ENCODE measurements at regions not wholly inside any gene's neighbourhood (a gene's known extent, or its start where the extent isn't known, plus 50 kb on each side); places are given as distances from the start of the nearest gene placed in this dataset.
"Not testable (repeated sequence)": the region's sequence is repeated elsewhere in the genome, so short reads cannot be mapped to it uniquely, and the experiment has no call there.

- H3K4me1 Mint-ChIP-seq (ENCODE audit: low read depth) = peaks cover 8% of the 10 kb centered on the region
- no peak overlapping the region for H3K4me3 Mint-ChIP-seq
- no peak overlapping the region for H3K27ac Mint-ChIP-seq
- H3K9me3 Mint-ChIP-seq = no peaks in the 10 kb centered on the region
- no peaks in the 10 kb centered on the region for H3K36me3 Mint-ChIP-seq (ENCODE audit: low read depth)
- H3K27me3 Mint-ChIP-seq (ENCODE audit: low read depth) = peaks cover 43% of the 10 kb centered on the region
Observed at GRCh38 chr18:76620321-76621170, 125.5 kb upstream of the ZNF516 start.

- H3K27ac Mint-ChIP-seq = no peak overlapping the region
- H3K4me3 Mint-ChIP-seq = peak overlapping the region; percentile 14
Observed at GRCh38 chr18:76619621-76620315, 124.7 kb upstream of the ZNF516 start.

GRCh38 chr18:76619261-76619620 is 124.2 kb upstream of the ZNF516 start:
- Mint-ChIP-seq H3K27me3 (ENCODE audit: low read depth) (peaks cover 44% of the 10 kb centered on the region), H3K4me3 (no peak overlapping the region), H3K27ac (no peak overlapping the region), H3K4me1 (ENCODE audit: low read depth) (peaks cover 8% of the 10 kb centered on the region), H3K36me3 (ENCODE audit: low read depth) (no peaks in the 10 kb centered on the region), H3K9me3 (no peaks in the 10 kb centered on the region)

More at GRCh38 chr18:76619621-76620315, 124.7 kb upstream of the ZNF516 start:
- Mint-ChIP-seq H3K9me3 (no peaks in the 10 kb centered on the region), H3K27me3 (ENCODE audit: low read depth) (peaks cover 44% of the 10 kb centered on the region), H3K36me3 (ENCODE audit: low read depth) (no peaks in the 10 kb centered on the region), H3K4me1 (ENCODE audit: low read depth) (peaks cover 8% of the 10 kb centered on the region)

GRCh38 chr18:76618721-76619120 is 123.7 kb upstream of the ZNF516 start:
- H3K4me3 Mint-ChIP-seq = no peak overlapping the region
- H3K27ac Mint-ChIP-seq = no peak overlapping the region
- H3K27me3 Mint-ChIP-seq (ENCODE audit: low read depth) = peaks cover 39% of the 10 kb centered on the region

GRCh38 chr18:76616373-76616772 is 121.3 kb upstream of the ZNF516 start:
- Mint-ChIP-seq H3K27ac (no peak overlapping the region), H3K4me1 (ENCODE audit: low read depth) (peaks cover 8% of the 10 kb centered on the region), H3K4me3 (no peak overlapping the region)

More at GRCh38 chr18:76618721-76619120, 123.7 kb upstream of the ZNF516 start:
- Mint-ChIP-seq H3K4me1 (ENCODE audit: low read depth) (peaks cover 8% of the 10 kb centered on the region), H3K36me3 (ENCODE audit: low read depth) (no peaks in the 10 kb centered on the region), H3K9me3 (no peaks in the 10 kb centered on the region)

DNA sequence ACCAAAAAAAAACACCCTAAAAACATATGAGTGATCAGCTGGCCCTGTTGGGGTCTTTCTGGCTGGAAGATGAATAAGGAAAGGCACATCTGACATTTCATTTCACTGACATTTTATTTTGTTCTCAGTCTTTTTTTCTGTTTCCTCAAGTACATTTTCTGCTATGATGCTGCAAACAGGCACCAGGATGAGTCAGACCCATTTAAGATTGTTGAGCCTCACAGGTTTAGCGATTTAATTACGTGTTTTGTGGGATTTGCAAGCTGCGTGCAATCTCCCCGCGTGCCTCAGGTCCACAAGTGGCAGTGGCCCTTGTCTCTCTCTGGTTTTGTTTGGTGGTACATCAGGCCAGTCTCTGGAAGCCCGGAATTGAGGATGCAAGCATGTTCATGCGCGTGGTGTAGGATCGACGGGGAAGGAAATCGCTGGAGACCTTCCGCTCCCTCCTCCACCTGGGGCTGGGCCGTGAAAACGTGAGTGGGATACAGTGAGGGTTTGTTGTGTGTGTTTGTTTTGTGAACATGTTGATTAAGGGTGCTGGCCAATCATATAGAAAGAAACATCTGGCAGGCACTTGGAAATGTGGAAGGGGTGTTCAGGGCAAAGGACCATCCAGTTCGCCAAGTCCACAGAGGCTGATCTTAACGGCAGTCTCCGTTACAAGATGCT is 120.2 kb upstream of the ZNF516 start:
- Mint-ChIP-seq H3K9me3 (no peaks in the 10 kb centered on the region), H3K4me1 (ENCODE audit: low read depth) (peaks cover 2% of the 10 kb centered on the region), H3K36me3 (ENCODE audit: low read depth) (no peaks in the 10 kb centered on the region), H3K27me3 (ENCODE audit: low read depth) (peaks cover 21% of the 10 kb centered on the region), H3K27ac (no peak overlapping the region), H3K4me3 (no peak overlapping the region)

More at GRCh38 chr18:76616373-76616772, 121.3 kb upstream of the ZNF516 start:
- peaks cover 25% of the 10 kb centered on the region for H3K27me3 Mint-ChIP-seq (ENCODE audit: low read depth)
- H3K36me3 Mint-ChIP-seq (ENCODE audit: low read depth) = no peaks in the 10 kb centered on the region
- no peaks in the 10 kb centered on the region for H3K9me3 Mint-ChIP-seq

- Mint-ChIP-seq H3K27ac (no peak overlapping the region), H3K4me1 (ENCODE audit: low read depth) (no peaks in the 10 kb centered on the region), H3K27me3 (ENCODE audit: low read depth) (peaks cover 15% of the 10 kb centered on the region), H3K4me3 (no peak overlapping the region), H3K36me3 (ENCODE audit: low read depth) (no peaks in the 10 kb centered on the region), H3K9me3 (no peaks in the 10 kb centered on the region)
Observed at GRCh38 chr18:76613755-76614120, 118.7 kb upstream of the ZNF516 start.

GRCh38 chr18:76613053-76613754 is 118.2 kb upstream of the ZNF516 start:
- Mint-ChIP-seq H3K36me3 (ENCODE audit: low read depth) (no peaks in the 10 kb centered on the region), H3K27me3 (ENCODE audit: low read depth) (peaks cover 10% of the 10 kb centered on the region), H3K4me1 (ENCODE audit: low read depth) (no peaks in the 10 kb centered on the region), H3K9me3 (no peaks in the 10 kb centered on the region), H3K4me3 (no peak overlapping the region), H3K27ac (no peak overlapping the region)

- not testable (repeated sequence) for H3K27me3 Mint-ChIP-seq (ENCODE audit: low read depth); H3K4me3 Mint-ChIP-seq; H3K9me3 Mint-ChIP-seq; H3K27ac Mint-ChIP-seq; H3K4me1 Mint-ChIP-seq (ENCODE audit: low read depth); H3K36me3 Mint-ChIP-seq (ENCODE audit: low read depth)
Observed at GRCh38 chr18:76611750-76612045, 116.7 kb upstream of the ZNF516 start.

GRCh38 chr18:76610933-76611749 is 116.1 kb upstream of the ZNF516 start:
- Mint-ChIP-seq H3K9me3 (no peaks in the 10 kb centered on the region), H3K4me1 (ENCODE audit: low read depth) (no peaks in the 10 kb centered on the region), H3K4me3 (no peak overlapping the region), H3K27ac (no peak overlapping the region), H3K27me3 (ENCODE audit: low read depth) (peaks cover 4% of the 10 kb centered on the region), H3K36me3 (ENCODE audit: low read depth) (no peaks in the 10 kb centered on the region)

DNA sequence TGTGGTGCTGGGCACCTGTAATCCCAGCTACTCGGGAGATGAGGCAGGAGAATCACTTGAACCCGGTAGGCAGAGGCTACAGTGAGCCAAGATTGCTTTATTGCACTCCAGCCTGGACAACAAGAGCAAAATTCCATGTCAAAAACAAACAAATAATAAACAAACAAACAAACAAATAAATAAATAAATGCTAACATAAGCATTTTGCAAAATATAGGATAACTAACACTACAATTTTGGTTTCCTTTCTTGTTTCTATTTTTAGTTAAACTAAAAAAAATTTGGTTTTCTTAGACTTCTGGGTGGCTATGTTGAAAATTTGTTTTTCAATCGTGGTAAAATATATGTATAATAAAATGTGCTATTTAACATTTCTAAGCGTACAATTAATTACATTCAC is 115.0 kb upstream of the ZNF516 start:
- Mint-ChIP-seq H3K4me3 (no peak overlapping the region), H3K27me3 (ENCODE audit: low read depth) (no peaks in the 10 kb centered on the region), H3K27ac (no peak overlapping the region), H3K4me1 (ENCODE audit: low read depth) (no peaks in the 10 kb centered on the region), H3K36me3 (ENCODE audit: low read depth) (no peaks in the 10 kb centered on the region), H3K9me3 (no peaks in the 10 kb centered on the region)

DNA sequence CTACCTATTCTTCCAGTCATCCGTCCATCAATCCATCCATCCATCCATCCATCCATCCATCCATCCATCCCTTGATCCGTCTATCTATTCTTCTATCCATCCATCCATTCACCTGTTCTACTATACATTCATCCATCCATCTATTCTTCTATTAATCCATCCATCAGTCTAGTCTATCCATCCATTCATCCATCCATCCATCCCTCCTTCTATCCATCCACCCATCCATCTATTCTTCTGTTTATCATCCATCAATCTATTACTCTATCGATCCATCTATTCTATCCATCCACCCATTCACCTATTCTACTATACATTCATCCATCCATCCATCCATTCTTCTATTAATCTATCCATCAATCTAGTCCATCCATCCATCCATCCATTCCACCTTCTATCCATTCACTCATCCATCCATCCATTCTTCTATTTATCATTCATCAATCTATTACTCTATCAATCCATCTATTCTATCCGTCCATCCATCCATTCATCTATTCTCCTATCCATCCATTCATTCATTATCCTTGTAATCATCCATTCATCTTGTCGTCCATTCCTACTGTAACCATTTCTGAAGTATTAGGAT is 110.4 kb upstream of the ZNF516 start:
- Mint-ChIP-seq H3K9me3 (no peaks in the 10 kb centered on the region), H3K4me3 (no peak overlapping the region), H3K27ac (no peak overlapping the region), H3K4me1 (ENCODE audit: low read depth) (no peaks in the 10 kb centered on the region), H3K27me3 (ENCODE audit: low read depth) (no peaks in the 10 kb centered on the region), H3K36me3 (ENCODE audit: low read depth) (no peaks in the 10 kb centered on the region)

GRCh38 chr18:76604935-76605240 is 109.8 kb upstream of the ZNF516 start:
- Mint-ChIP-seq H3K27me3 (ENCODE audit: low read depth) (no peaks in the 10 kb centered on the region), H3K36me3 (ENCODE audit: low read depth) (no peaks in the 10 kb centered on the region), H3K4me1 (ENCODE audit: low read depth) (no peaks in the 10 kb centered on the region), H3K4me3 (no peak overlapping the region), H3K9me3 (no peaks in the 10 kb centered on the region), H3K27ac (no peak overlapping the region)
